Calu3 (cell line): ENCODE measurements at regions not wholly inside any gene's neighbourhood (a gene's known extent, or its start where the extent isn't known, plus 50 kb on each side); places are given as distances from the start of the nearest gene placed in this dataset.

Experiments
- BruUV-seq: library from RNA; stranded (reverse); fragments of 400-500 nt; replicated peaks from 2 replicates; lab custom pipeline; 2021; lab: Mats Ljungman, UMichigan
- CTCF ChIA-PET: fragments of 300-600 bp; sonication (Branson Sonifier 250); formaldehyde crosslinking; loops from one replicate; lab custom pipeline; 2022; ENCODE audit warnings: antibody characterized with exemption; lab: Charles Lee
- DNase-seq: peaks from one replicate; pipeline ENCODE4 v3.0.0; 2022
- H3K27ac Mint-ChIP-seq: one replicate; pipeline ENCODE4 v1.8.0; 2022; ENCODE audit warnings: mixed read lengths; ENCODE audit not compliant: unreplicated experiment
- H3K27me3 Mint-ChIP-seq: one replicate; pipeline ENCODE4 v1.8.0; 2022; ENCODE audit warnings: mixed read lengths; ENCODE audit not compliant: unreplicated experiment
- H3K36me3 Mint-ChIP-seq: one replicate; pipeline ENCODE4 v1.8.0; 2022; ENCODE audit warnings: mild to moderate bottlenecking, moderate library complexity, mixed read lengths; ENCODE audit not compliant: insufficient read depth, unreplicated experiment
- H3K4me1 Mint-ChIP-seq: one replicate; pipeline ENCODE4 v1.8.0; 2022; ENCODE audit warnings: mild to moderate bottlenecking, low read depth, mixed read lengths; ENCODE audit not compliant: unreplicated experiment
- H3K4me3 Mint-ChIP-seq: one replicate; pipeline ENCODE4 v1.8.0; 2022; ENCODE audit warnings: mild to moderate bottlenecking, low read depth, moderate library complexity, mixed read lengths; ENCODE audit not compliant: unreplicated experiment
- H3K9me3 Mint-ChIP-seq: one replicate; pipeline ENCODE4 v1.8.0; 2022; ENCODE audit warnings: low read depth, mixed read lengths; ENCODE audit not compliant: unreplicated experiment
- CTCF ChIP-seq: fragments of 200-600 bp; IDR thresholded peaks from one replicate; pipeline ENCODE4 v1.8.0; 2022; ENCODE audit warnings: antibody characterized with exemption; ENCODE audit not compliant: unreplicated experiment
- intact Hi-C: fragments of 100-400 bp; cut with micrococcal nuclease; formaldehyde crosslinking; loops from one replicate; pipeline ENCODE4 v1.10.0; 2022; ENCODE audit not compliant: unreplicated experiment

- Mint-ChIP-seq H3K27ac (no peak overlapping the region), H3K4me3 (no peak overlapping the region), H3K36me3 (peaks cover 3% of the 10 kb centered on the region), H3K9me3 (no peaks in the 10 kb centered on the region), H3K4me1 (no peaks in the 10 kb centered on the region), H3K27me3 (peaks cover 29% of the 10 kb centered on the region)
- BruUV-seq, result no TSS peak
- DNase-seq, result no peak
- intact Hi-C loops, result no loop called here
- CTCF ChIA-PET, result no interaction called here
- no peak for TF ChIP-seq CTCF
These were observed 198.7 kb downstream of the RBFOX3 start for GRCh38 chr17:79412110-79412509.

- Mint-ChIP-seq H3K27ac (no peak overlapping the region), H3K4me1 (no peaks in the 10 kb centered on the region), H3K9me3 (no peaks in the 10 kb centered on the region), H3K36me3 (peaks cover 3% of the 10 kb centered on the region), H3K27me3 (peaks cover 22% of the 10 kb centered on the region), H3K4me3 (no peak overlapping the region)
- CTCF ChIA-PET, result no interaction called here
- BruUV-seq, result no TSS peak
- no peak for TF ChIP-seq CTCF
- intact Hi-C loops, result no loop called here
- no peak for DNase-seq
These were observed 199.4 kb downstream of the RBFOX3 start for GRCh38 chr17:79411419-79411818.

GRCh38 chr17:79410681-79411080 lies 200.2 kb downstream of the RBFOX3 start:
- no peak overlapping the region for H3K27ac Mint-ChIP-seq
- H3K4me3 Mint-ChIP-seq, result no peak overlapping the region
- DNase-seq, result no peak
- intact Hi-C loops, result no loop called here
- BruUV-seq, result no TSS peak
- H3K4me1 Mint-ChIP-seq, result no peaks in the 10 kb centered on the region
- H3K9me3 Mint-ChIP-seq, result no peaks in the 10 kb centered on the region
- H3K27me3 Mint-ChIP-seq, result peaks cover 15% of the 10 kb centered on the region
- H3K36me3 Mint-ChIP-seq, result peaks cover 3% of the 10 kb centered on the region
- no peak for TF ChIP-seq CTCF
- CTCF ChIA-PET, result interaction anchor here (1.4 kb wide), 1 partner anchor 19 kb away, joined by 4 read pairs; no protein-coding TSS in a partner anchor

- Mint-ChIP-seq H3K9me3 (no peaks in the 10 kb centered on the region), H3K27ac (no peak overlapping the region), H3K27me3 (no peaks in the 10 kb centered on the region), H3K4me1 (no peaks in the 10 kb centered on the region), H3K4me3 (no peak overlapping the region), H3K36me3 (peaks cover 3% of the 10 kb centered on the region)
- no peak for DNase-seq
- no TSS peak for BruUV-seq
- no peak for TF ChIP-seq CTCF
- intact Hi-C loops, result no loop called here
- CTCF ChIA-PET, result no interaction called here
These were observed 202.6 kb downstream of the RBFOX3 start for GRCh38 chr17:79408251-79408650.
